HL-60 (cell line): ENCODE measurements at regions not wholly inside any gene's neighbourhood (a gene's known extent, or its start where the extent isn't known, plus 50 kb on each side); places are given as distances from the start of the nearest gene placed in this dataset.

Experiments
- CTCF ChIP-seq: IDR thresholded peaks from one replicate; pipeline ENCODE4 v1.5.1; 2011; ENCODE audit warnings: low read length, control low read depth, inconsistent platforms; ENCODE audit not compliant: insufficient read depth
- REST ChIP-seq: IDR thresholded peaks from 2 replicates; pipeline ENCODE4 v1.6.1; 2012; ENCODE audit warnings: low read depth; ENCODE audit not compliant: insufficient replicate concordance

GRCh38 chr1:238649200-238649599 lies 737.2 kb upstream of the CHRM3 start:
- TF ChIP-seq REST (no peak), CTCF (no peak)
